GM18870 (cell line): ENCODE measurements at regions not wholly inside any gene's neighbourhood (a gene's known extent, or its start where the extent isn't known, plus 50 kb on each side); places are given as distances from the start of the nearest gene placed in this dataset.
A peak's percentile ranks its signal among the peaks of the same experiment; 100 is the strongest.
"Not testable (repeated sequence)": the region's sequence is repeated elsewhere in the genome, so short reads cannot be mapped to it uniquely, and the experiment has no call there.

Source experiments
- ATAC-seq: cut with Tn5 transposase; IDR thresholded peaks from one replicate; pipeline ENCODE4 v1.9.1; 2021; ENCODE audit warnings: moderate library complexity; ENCODE audit not compliant: unreplicated experiment

DNA sequence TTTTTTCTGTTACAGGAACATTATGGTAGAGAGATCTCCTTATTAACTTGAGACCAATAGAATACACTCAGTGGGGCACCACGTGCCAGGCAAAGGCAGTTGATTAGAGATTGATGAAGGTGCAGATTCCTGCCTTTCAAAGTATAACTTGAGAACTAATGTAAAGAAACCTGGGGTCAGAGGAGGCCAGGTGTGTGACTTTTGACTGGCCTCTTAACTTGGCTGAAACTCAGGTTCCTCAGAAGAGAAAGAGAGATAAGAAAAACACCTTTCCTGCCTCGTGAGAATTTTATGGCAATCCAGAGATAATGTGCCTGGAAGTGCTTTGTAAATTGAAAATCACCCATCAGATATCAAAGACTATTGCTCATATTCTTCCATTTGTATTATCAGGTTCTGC lies 110.7 kb upstream of the GZMB start:
- no peak for ATAC-seq

- ATAC-seq = no peak
Observed at GRCh38 chr14:24741871-24742270, 107.9 kb upstream of the GZMB start.

GRCh38 chr14:24735984-24736630 lies 102.1 kb upstream of the GZMB start:
- ATAC-seq = no peak

GRCh38 chr14:24734917-24735500 lies 101.0 kb upstream of the GZMB start:
- ATAC-seq = peak; percentile 55

DNA sequence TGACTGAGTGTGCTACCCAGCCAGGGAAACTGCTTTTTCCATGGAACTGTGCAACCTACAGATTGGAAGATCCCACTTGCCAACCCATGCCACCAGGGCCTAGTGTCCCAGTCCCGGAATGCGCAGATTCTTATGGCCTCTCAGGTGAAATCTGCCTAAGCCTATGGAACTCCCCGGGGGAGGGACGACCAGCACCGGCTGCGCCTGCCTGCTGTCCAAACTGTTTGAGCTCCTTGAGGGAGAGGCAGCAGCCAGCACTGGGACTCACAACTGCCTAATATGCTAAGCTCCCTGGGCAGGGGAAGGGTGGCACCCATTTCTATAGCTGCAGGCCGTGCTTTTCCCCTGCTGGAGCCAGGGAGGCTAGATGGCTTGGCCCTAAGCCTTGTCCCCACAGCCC lies 92.5 kb upstream of the GZMB start:
- no peak for ATAC-seq

DNA sequence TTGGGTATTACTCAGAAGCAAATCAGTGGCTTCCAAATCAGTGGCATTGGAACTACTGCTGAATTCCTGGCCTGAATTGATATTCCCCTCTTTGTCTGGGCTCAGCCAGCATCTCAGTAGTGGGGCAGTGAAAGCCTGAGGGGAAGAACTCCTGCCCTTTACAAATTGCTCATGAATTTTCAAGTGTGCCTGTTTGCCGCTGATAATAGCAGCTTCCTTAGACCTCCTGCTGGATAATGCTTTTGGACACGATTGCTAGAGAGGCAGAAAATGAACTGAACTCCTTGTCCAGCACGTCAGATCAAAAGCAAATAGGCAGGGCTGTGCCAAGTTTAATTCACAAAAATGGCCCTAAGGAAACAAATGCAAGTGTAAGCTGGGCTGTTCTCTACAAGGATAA lies 91.3 kb upstream of the GZMB start:
- no peak for ATAC-seq

- no peak for ATAC-seq
Observed at GRCh38 chr14:24721775-24722174, 87.8 kb upstream of the GZMB start.

DNA sequence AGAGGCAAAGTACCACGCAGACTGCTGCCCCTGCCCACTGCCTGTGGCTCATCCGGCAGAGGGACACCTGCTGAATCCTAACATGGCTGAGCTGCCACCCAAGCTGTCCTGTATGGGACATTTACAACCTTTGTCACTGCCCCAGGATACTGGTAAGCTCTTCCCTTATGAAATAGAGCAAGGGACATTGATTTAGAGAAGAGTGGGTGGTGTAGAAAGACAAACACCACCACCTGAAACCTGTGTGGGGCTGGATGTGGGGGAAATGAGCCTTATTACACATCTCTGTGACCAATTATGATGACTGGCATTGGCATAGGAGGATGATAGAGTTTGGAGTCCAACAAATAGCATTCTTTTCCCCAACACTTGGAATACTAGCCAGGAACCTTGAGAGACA lies 81.2 kb upstream of the GZMB start:
- no peak for ATAC-seq

DNA sequence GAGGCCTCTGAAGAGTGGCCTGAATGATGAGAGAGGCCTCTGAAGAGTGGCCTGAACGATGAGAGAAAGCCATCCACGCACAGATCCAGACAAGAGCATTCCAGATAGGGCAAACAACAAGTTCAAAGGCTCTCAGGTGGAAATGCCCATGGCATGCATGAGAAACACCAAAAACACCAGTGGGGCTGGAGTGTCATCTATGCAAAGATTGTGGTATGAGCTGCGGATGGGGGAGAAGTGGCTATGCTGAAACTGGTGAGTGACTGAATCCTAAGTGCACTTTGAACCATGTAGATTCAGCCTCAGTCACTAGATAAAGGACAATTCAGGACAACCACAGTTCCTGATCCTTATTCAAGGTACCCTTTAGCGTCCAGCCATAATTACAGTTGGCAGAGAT lies 79.4 kb upstream of the GZMB start:
- peak; percentile 74 for ATAC-seq

- ATAC-seq = no peak
Observed at GRCh38 chr14:24712909-24713308, 78.9 kb upstream of the GZMB start.

- no peak for ATAC-seq
Observed at GRCh38 chr14:24712374-24712773, 78.4 kb upstream of the GZMB start.

DNA sequence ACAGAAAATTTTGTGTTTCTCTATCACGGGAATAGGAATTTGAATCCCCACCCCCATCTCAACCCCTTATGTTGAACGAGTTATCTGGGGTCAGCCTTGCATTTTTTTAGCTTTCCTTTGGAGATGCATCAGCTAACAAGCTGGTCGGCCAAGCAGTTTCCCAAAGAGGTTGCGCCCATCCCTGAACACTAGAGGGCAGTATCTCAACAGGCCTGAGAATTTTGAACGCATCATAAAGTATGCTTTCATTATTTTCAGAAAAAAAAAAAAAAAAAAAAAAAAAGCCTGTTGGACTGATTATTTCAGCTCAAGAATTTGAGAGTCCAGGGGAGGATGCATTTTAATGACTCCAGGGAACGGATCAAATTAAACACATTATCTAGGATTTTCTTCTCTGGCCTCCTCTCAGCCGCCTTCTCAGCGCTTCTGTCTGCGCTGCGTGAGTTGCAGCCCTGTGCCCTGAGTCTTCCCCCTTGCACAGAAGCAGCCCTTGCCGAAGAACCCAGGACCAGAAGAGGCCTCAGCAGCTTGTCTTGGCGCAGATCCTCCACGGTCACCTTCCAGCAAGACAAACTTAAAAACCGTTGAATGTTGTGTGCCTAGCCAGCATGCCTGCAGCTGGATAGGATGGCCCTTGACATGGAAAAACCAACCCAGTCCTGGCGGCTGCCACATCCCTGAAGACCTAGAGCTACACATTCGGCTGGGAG lies 76.6 kb upstream of the GZMB start:
- ATAC-seq = peak; percentile 37

DNA sequence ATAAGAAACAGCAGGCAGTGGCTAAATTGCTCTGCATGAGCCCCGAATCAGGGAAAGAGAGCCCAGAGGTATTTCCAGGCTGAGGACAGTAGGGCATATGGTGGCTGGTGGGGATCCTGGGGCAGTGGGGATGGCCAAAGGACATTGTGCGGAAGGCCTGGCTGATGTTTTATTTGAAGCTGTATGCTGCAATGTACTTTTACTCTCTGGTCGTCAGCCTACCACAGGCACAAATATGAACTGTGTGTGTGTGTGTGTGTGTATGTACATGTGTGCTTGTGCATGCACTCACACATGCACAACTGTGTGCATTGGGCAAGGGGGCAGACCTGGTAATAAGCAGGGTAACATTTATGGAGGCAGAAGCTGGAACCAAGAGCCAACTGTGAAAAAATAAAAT lies 74.7 kb upstream of the GZMB start:
- ATAC-seq = no peak

GRCh38 chr14:24706351-24706750 lies 72.4 kb upstream of the GZMB start:
- ATAC-seq = no peak

GRCh38 chr14:24705840-24706239 lies 71.8 kb upstream of the GZMB start:
- peak; percentile 90 for ATAC-seq

- no peak for ATAC-seq
Observed at GRCh38 chr14:24701062-24701461, 67.1 kb upstream of the GZMB start.

- ATAC-seq = no peak
Observed at GRCh38 chr14:24700511-24700910, 66.5 kb upstream of the GZMB start.

DNA sequence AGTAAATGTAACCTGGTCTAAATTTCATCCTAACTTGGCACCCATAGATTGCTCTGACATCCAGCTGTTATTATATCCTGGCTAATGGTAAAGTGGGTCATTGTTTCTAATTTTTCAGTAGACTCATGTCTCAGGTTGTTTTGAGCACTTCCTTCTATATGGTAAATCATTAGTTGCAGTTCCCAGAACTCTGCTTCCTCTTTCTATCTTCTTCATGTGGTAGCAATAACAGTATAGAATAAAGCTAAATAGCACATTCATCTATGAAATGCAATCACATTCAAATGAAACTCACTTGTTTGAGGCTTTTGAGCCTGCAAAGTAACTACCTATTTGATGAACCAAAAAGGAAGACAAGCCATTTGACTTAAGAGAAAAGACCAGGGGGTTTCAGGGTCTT lies 65.1 kb upstream of the GZMB start:
- peak; percentile 57 for ATAC-seq

GRCh38 chr14:24696280-24696920 lies 62.4 kb upstream of the GZMB start:
- ATAC-seq = not testable (repeated sequence)

GRCh38 chr14:24695265-24696241 lies 61.6 kb upstream of the GZMB start:
- peak; percentile 43 for ATAC-seq

DNA sequence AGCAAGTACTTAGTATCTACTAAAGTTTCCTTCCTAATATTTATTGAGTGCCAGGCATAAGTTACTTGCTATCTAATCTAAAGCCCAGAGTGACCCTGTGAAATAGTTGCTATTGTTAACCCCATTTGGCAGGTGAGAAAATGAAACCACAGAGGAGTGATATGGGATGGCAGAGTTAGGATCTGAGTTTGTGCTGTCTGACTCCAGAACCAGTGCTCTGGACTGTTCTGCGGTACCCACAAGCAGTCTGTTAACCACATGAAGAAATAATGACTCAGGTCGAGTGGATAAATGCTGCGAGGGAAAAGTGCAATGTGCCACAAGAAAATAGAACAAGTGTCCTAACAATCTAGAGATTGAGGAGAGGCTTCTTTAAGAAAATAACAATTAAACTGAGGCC lies 60.7 kb upstream of the GZMB start:
- no peak for ATAC-seq
